ENCODE measurements at regions not wholly inside any gene's neighbourhood (a gene's known extent, or its start where the extent isn't known, plus 50 kb on each side); places are given as distances from the start of the nearest gene placed in this dataset.

GRCh38 chr6:137953761-137954160 is 86.7 kb downstream of the TNFAIP3 start:
- no peak for TF ChIP-seq POLR2A (IDR thresholded peaks at IDR 0.05)
- no peak for TF ChIP-seq POLR2AphosphoS5 (IDR thresholded peaks at IDR 0.05)
- no peak for TF ChIP-seq CTCF (IDR thresholded peaks at IDR 0.05)
- no peak for TF ChIP-seq EP300 (IDR thresholded peaks at IDR 0.05)
- H3K27me3 ChIP-seq: no peaks in the 10 kb centered on the region
- H3K36me3 ChIP-seq: no peaks in the 10 kb centered on the region
- DNase-seq: no peak
- intact Hi-C loops (cut with DNase I; ENCODE audit: low total_unique reads): no loop called here
- H3K4me3 ChIP-seq: no peak overlapping the region
- H3K4me1 ChIP-seq: no peaks in the 10 kb centered on the region
- 4 to 84% (median 68%) methylated on average over 1 of the region's 1 CpG for WGBS, 5 donors
- no peaks in the 10 kb centered on the region for H3K9me3 ChIP-seq
- H3K27ac ChIP-seq: no peak overlapping the region

- H3K36me3 ChIP-seq: no peaks in the 10 kb centered on the region
- H3K9me3 ChIP-seq: no peaks in the 10 kb centered on the region
- no peak overlapping the region for H3K27ac ChIP-seq
- WGBS, 5 donors: 89 to 98% (median 94%) methylated on average over 2 of the region's 2 CpGs
- intact Hi-C loops (cut with DNase I; ENCODE audit: low total_unique reads): no loop called here
- no peaks in the 10 kb centered on the region for H3K4me1 ChIP-seq
- H3K4me3 ChIP-seq: no peak overlapping the region
- DNase-seq: no peak
- H3K27me3 ChIP-seq: no peaks in the 10 kb centered on the region
- TF ChIP-seq POLR2A (IDR thresholded peaks at IDR 0.05) (no peak), POLR2AphosphoS5 (IDR thresholded peaks at IDR 0.05) (no peak), CTCF (IDR thresholded peaks at IDR 0.05) (no peak), EP300 (IDR thresholded peaks at IDR 0.05) (no peak)
Observed at GRCh38 chr6:137954253-137954652, 87.2 kb downstream of the TNFAIP3 start.

GRCh38 chr6:137956098-137956488 is 89.0 kb downstream of the TNFAIP3 start:
- H3K36me3 ChIP-seq: no peaks in the 10 kb centered on the region
- no peak overlapping the region for H3K4me3 ChIP-seq
- peaks cover 0 to 4% (median 0%) of the 10 kb centered on the region in 4 donors for H3K9me3 ChIP-seq
- TF ChIP-seq POLR2AphosphoS5 (IDR thresholded peaks at IDR 0.05): no peak
- no peak for TF ChIP-seq EP300 (IDR thresholded peaks at IDR 0.05)
- no peak for TF ChIP-seq CTCF (IDR thresholded peaks at IDR 0.05)
- no peak for TF ChIP-seq POLR2A (IDR thresholded peaks at IDR 0.05)
- no peak overlapping the region for H3K27ac ChIP-seq
- WGBS, 5 donors: 70 to 98% (median 96%) methylated on average over 2 of the region's 2 CpGs
- no peak for DNase-seq
- H3K4me1 ChIP-seq: no peaks in the 10 kb centered on the region
- no peaks in the 10 kb centered on the region for H3K27me3 ChIP-seq
- intact Hi-C loops (cut with DNase I; ENCODE audit: low total_unique reads): no loop called here

DNA sequence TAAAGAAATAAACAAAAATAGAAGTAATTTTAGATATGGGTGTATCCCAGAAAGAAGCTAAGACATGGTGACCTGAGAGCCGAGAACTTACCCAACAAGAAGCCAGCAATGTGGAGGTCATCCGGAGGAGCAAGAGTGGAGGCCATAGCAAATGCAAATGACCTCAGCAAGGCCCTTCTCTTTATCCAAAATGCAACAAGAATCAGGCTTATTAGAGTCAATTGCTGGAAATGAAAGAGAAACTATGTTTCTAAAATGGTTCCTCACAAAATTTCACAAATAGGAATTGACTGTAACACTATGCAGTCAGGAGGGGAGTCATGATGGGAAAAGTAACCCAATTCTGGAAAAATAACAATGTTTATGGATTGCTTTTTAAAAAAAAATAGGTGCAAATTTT is 90.4 kb downstream of the TNFAIP3 start:
- H3K27me3 ChIP-seq: no peaks in the 10 kb centered on the region
- no peak overlapping the region for H3K4me3 ChIP-seq
- 80 to 90% (median 89%) methylated on average over 2 of the region's 2 CpGs for WGBS, 5 donors

More for the DNA sequence above, 90.4 kb downstream of the TNFAIP3 start:
- no peaks in the 10 kb centered on the region for H3K4me1 ChIP-seq
- no peaks in the 10 kb centered on the region for H3K36me3 ChIP-seq
- no peak overlapping the region for H3K27ac ChIP-seq
- no peak for DNase-seq
- TF ChIP-seq POLR2A (IDR thresholded peaks at IDR 0.05) (no peak), POLR2AphosphoS5 (IDR thresholded peaks at IDR 0.05) (no peak), EP300 (IDR thresholded peaks at IDR 0.05) (no peak), CTCF (IDR thresholded peaks at IDR 0.05) (no peak)
- intact Hi-C loops (cut with DNase I; ENCODE audit: low total_unique reads): no loop called here
- H3K9me3 ChIP-seq: peaks cover 0 to 4% (median 0%) of the 10 kb centered on the region in 4 donors

Measured in stomach (tissue), 8 donors.